ENCODE measurements at regions not wholly inside any gene's neighbourhood (a gene's known extent, or its start where the extent isn't known, plus 50 kb on each side); places are given as distances from the start of the nearest gene placed in this dataset.

- H3K4me1 Mint-ChIP-seq = peaks cover 6% of the 10 kb centered on the region
- no peaks in the 10 kb centered on the region for H3K27me3 Mint-ChIP-seq
- DNase-seq = no peak
Measured at GRCh38 chr1:222045236-222045635, 303.3 kb upstream of the DUSP10 start.

GRCh38 chr1:222043444-222044292 is 301.8 kb upstream of the DUSP10 start:
- Mint-ChIP-seq H3K4me3 (no peak overlapping the region), H3K27me3 (no peaks in the 10 kb centered on the region), H3K36me3 (ENCODE audit: low read depth) (no peaks in the 10 kb centered on the region), H3K4me1 (peaks cover 6% of the 10 kb centered on the region), H3K9me3 (no peaks in the 10 kb centered on the region), H3K27ac (no peak overlapping the region)
- no peak for DNase-seq
- intact Hi-C loops (cut with micrococcal nuclease) = no loop called here

More at GRCh38 chr1:222045236-222045635, 303.3 kb upstream of the DUSP10 start:
- no peak overlapping the region for H3K4me3 Mint-ChIP-seq
- H3K36me3 Mint-ChIP-seq (ENCODE audit: low read depth) = no peaks in the 10 kb centered on the region
- H3K9me3 Mint-ChIP-seq = no peaks in the 10 kb centered on the region
- H3K27ac Mint-ChIP-seq = no peak overlapping the region
- intact Hi-C loops (cut with micrococcal nuclease) = no loop called here

- Mint-ChIP-seq H3K9me3 (no peaks in the 10 kb centered on the region), H3K4me1 (no peaks in the 10 kb centered on the region), H3K4me3 (no peak overlapping the region), H3K27ac (no peak overlapping the region), H3K36me3 (ENCODE audit: low read depth) (no peaks in the 10 kb centered on the region), H3K27me3 (peaks cover 5% of the 10 kb centered on the region)
- intact Hi-C loops (cut with micrococcal nuclease) = no loop called here
- DNase-seq = no peak
Measured at GRCh38 chr1:222042120-222042519, 300.2 kb upstream of the DUSP10 start.

GRCh38 chr1:222040955-222041354 is 299.1 kb upstream of the DUSP10 start:
- intact Hi-C loops (cut with micrococcal nuclease) = no loop called here
- no peaks in the 10 kb centered on the region for H3K4me1 Mint-ChIP-seq
- H3K27me3 Mint-ChIP-seq = peaks cover 5% of the 10 kb centered on the region
- no peaks in the 10 kb centered on the region for H3K36me3 Mint-ChIP-seq (ENCODE audit: low read depth)
- no peak overlapping the region for H3K4me3 Mint-ChIP-seq
- H3K27ac Mint-ChIP-seq = no peak overlapping the region
- no peaks in the 10 kb centered on the region for H3K9me3 Mint-ChIP-seq
- DNase-seq = no peak

GRCh38 chr1:222040121-222040805 is 298.4 kb upstream of the DUSP10 start:
- intact Hi-C loops (cut with micrococcal nuclease) = no loop called here
- Mint-ChIP-seq H3K27me3 (peaks cover 7% of the 10 kb centered on the region), H3K27ac (no peak overlapping the region), H3K4me3 (no peak overlapping the region), H3K9me3 (no peaks in the 10 kb centered on the region), H3K4me1 (no peaks in the 10 kb centered on the region), H3K36me3 (ENCODE audit: low read depth) (no peaks in the 10 kb centered on the region)
- no peak for DNase-seq

- Mint-ChIP-seq H3K27me3 (peaks cover 9% of the 10 kb centered on the region), H3K27ac (no peak overlapping the region), H3K36me3 (ENCODE audit: low read depth) (no peaks in the 10 kb centered on the region), H3K9me3 (no peaks in the 10 kb centered on the region), H3K4me1 (no peaks in the 10 kb centered on the region), H3K4me3 (no peak overlapping the region)
- no peak for DNase-seq
- intact Hi-C loops (cut with micrococcal nuclease) = no loop called here
Measured at GRCh38 chr1:222038971-222039370, 297.1 kb upstream of the DUSP10 start.

- Mint-ChIP-seq H3K4me3 (no peak overlapping the region), H3K9me3 (no peaks in the 10 kb centered on the region), H3K27me3 (peaks cover 10% of the 10 kb centered on the region), H3K4me1 (no peaks in the 10 kb centered on the region), H3K36me3 (ENCODE audit: low read depth) (no peaks in the 10 kb centered on the region), H3K27ac (no peak overlapping the region)
- intact Hi-C loops (cut with micrococcal nuclease) = no loop called here
- no peak for DNase-seq
Measured at GRCh38 chr1:222037720-222038119, 295.8 kb upstream of the DUSP10 start.

- Mint-ChIP-seq H3K4me1 (no peaks in the 10 kb centered on the region), H3K9me3 (no peaks in the 10 kb centered on the region), H3K27me3 (peaks cover 15% of the 10 kb centered on the region), H3K36me3 (ENCODE audit: low read depth) (no peaks in the 10 kb centered on the region), H3K27ac (no peak overlapping the region), H3K4me3 (no peak overlapping the region)
- DNase-seq = no peak
- intact Hi-C loops (cut with micrococcal nuclease) = no loop called here
Measured at GRCh38 chr1:222034790-222035189, 292.9 kb upstream of the DUSP10 start.

GRCh38 chr1:222033450-222033849 is 291.6 kb upstream of the DUSP10 start:
- no peak for DNase-seq
- Mint-ChIP-seq H3K4me1 (no peaks in the 10 kb centered on the region), H3K9me3 (no peaks in the 10 kb centered on the region), H3K36me3 (ENCODE audit: low read depth) (no peaks in the 10 kb centered on the region), H3K4me3 (no peak overlapping the region), H3K27me3 (peaks cover 17% of the 10 kb centered on the region), H3K27ac (no peak overlapping the region)
- intact Hi-C loops (cut with micrococcal nuclease) = no loop called here

- H3K36me3 Mint-ChIP-seq (ENCODE audit: low read depth) = no peaks in the 10 kb centered on the region
- intact Hi-C loops (cut with micrococcal nuclease) = no loop called here
- no peaks in the 10 kb centered on the region for H3K9me3 Mint-ChIP-seq
- DNase-seq = no peak
- H3K27ac Mint-ChIP-seq = no peak overlapping the region
- H3K27me3 Mint-ChIP-seq = peaks cover 12% of the 10 kb centered on the region
- no peaks in the 10 kb centered on the region for H3K4me1 Mint-ChIP-seq
- no peak overlapping the region for H3K4me3 Mint-ChIP-seq
Measured at GRCh38 chr1:222031318-222031717, 289.4 kb upstream of the DUSP10 start.

- Mint-ChIP-seq H3K27ac (no peak overlapping the region), H3K4me1 (no peaks in the 10 kb centered on the region), H3K4me3 (no peak overlapping the region), H3K36me3 (ENCODE audit: low read depth) (no peaks in the 10 kb centered on the region), H3K9me3 (no peaks in the 10 kb centered on the region), H3K27me3 (peaks cover 13% of the 10 kb centered on the region)
- no peak for DNase-seq
- intact Hi-C loops (cut with micrococcal nuclease) = no loop called here
Measured at GRCh38 chr1:222028676-222029075, 286.8 kb upstream of the DUSP10 start.

GRCh38 chr1:222028116-222028515 is 286.2 kb upstream of the DUSP10 start:
- Mint-ChIP-seq H3K4me3 (no peak overlapping the region), H3K27me3 (peaks cover 13% of the 10 kb centered on the region), H3K4me1 (no peaks in the 10 kb centered on the region), H3K9me3 (no peaks in the 10 kb centered on the region), H3K36me3 (ENCODE audit: low read depth) (no peaks in the 10 kb centered on the region), H3K27ac (no peak overlapping the region)
- DNase-seq = no peak
- intact Hi-C loops (cut with micrococcal nuclease) = no loop called here

GRCh38 chr1:222026280-222026679 is 284.4 kb upstream of the DUSP10 start:
- DNase-seq = no peak
- no peak overlapping the region for H3K4me3 Mint-ChIP-seq
- intact Hi-C loops (cut with micrococcal nuclease) = no loop called here
- H3K4me1 Mint-ChIP-seq = no peaks in the 10 kb centered on the region
- H3K9me3 Mint-ChIP-seq = peaks cover 4% of the 10 kb centered on the region
- no peaks in the 10 kb centered on the region for H3K36me3 Mint-ChIP-seq (ENCODE audit: low read depth)
- peaks cover 12% of the 10 kb centered on the region for H3K27me3 Mint-ChIP-seq
- no peak overlapping the region for H3K27ac Mint-ChIP-seq

GRCh38 chr1:222023025-222023424 is 281.1 kb upstream of the DUSP10 start:
- no peak overlapping the region for H3K27ac Mint-ChIP-seq
- no peak overlapping the region for H3K4me3 Mint-ChIP-seq
- H3K4me1 Mint-ChIP-seq = no peaks in the 10 kb centered on the region
- peaks cover 4% of the 10 kb centered on the region for H3K9me3 Mint-ChIP-seq
- DNase-seq = no peak
- H3K36me3 Mint-ChIP-seq (ENCODE audit: low read depth) = no peaks in the 10 kb centered on the region
- intact Hi-C loops (cut with micrococcal nuclease) = no loop called here
- H3K27me3 Mint-ChIP-seq = peaks cover 10% of the 10 kb centered on the region

Measured in activated CD4-positive, alpha-beta T cell treated with anti-CD3 and anti-CD28 coated beads, Interleukin-2, amount 10 ng/mL, durations not matched to agents 24 days and 14 days (primary cell).